Adipocyte (in vitro differentiated cells): ENCODE measurements at regions not wholly inside any gene's neighbourhood (a gene's known extent, or its start where the extent isn't known, plus 50 kb on each side); places are given as distances from the start of the nearest gene placed in this dataset.

Source experiments
- DNase-seq: peaks from one replicate; pipeline ENCODE4 v3.0.0-alpha.2; 2015; ENCODE audit warnings: low read depth
- H3K27me3 ChIP-seq: replicated peaks from 2 replicates; pipeline ENCODE4 v1.7.0; 2013; ENCODE audit warnings: mild to moderate bottlenecking, low read length, moderate library complexity; ENCODE audit not compliant: control insufficient read depth, insufficient read depth
- H3K36me3 ChIP-seq: 2 replicates; pipeline ENCODE4 v1.7.0; 2013; ENCODE audit warnings: low read length, mild to moderate bottlenecking, moderate library complexity; ENCODE audit not compliant: control insufficient read depth, insufficient read depth, severe bottlenecking
- H3K4me1 ChIP-seq: 2 replicates; pipeline ENCODE4 v1.7.0; 2013; ENCODE audit warnings: mild to moderate bottlenecking, low read length, moderate library complexity; ENCODE audit not compliant: control insufficient read depth, insufficient read depth
- H3K4me3 ChIP-seq: 2 replicates; pipeline ENCODE4 v1.7.0; 2013; ENCODE audit warnings: mild to moderate bottlenecking, low read length, moderate library complexity
- H3K9ac ChIP-seq: 2 replicates; pipeline ENCODE4 v1.7.0; 2013; ENCODE audit warnings: mild to moderate bottlenecking, low read length, moderate library complexity
- H3K9me3 ChIP-seq: 2 replicates; pipeline ENCODE4 v1.7.0; 2013; ENCODE audit warnings: mild to moderate bottlenecking, low read length, moderate library complexity; ENCODE audit not compliant: control insufficient read depth

GRCh38 chr6:125688138-125688537 lies 61.3 kb upstream of the HEY2 start:
- Histone ChIP-seq H3K4me3 (no peak overlapping the region), H3K9ac (no peak overlapping the region), H3K36me3 (no peaks in the 10 kb centered on the region), H3K4me1 (no peaks in the 10 kb centered on the region), H3K27me3 (no peaks in the 10 kb centered on the region), H3K9me3 (peaks cover 36% of the 10 kb centered on the region)
- no peak for DNase-seq

GRCh38 chr6:125693480-125693879 lies 56.0 kb upstream of the HEY2 start:
- no peak for DNase-seq
- Histone ChIP-seq H3K9me3 (peaks cover 15% of the 10 kb centered on the region), H3K36me3 (no peaks in the 10 kb centered on the region), H3K4me1 (no peaks in the 10 kb centered on the region), H3K9ac (no peak overlapping the region), H3K4me3 (no peak overlapping the region), H3K27me3 (peaks cover 3% of the 10 kb centered on the region)

DNA sequence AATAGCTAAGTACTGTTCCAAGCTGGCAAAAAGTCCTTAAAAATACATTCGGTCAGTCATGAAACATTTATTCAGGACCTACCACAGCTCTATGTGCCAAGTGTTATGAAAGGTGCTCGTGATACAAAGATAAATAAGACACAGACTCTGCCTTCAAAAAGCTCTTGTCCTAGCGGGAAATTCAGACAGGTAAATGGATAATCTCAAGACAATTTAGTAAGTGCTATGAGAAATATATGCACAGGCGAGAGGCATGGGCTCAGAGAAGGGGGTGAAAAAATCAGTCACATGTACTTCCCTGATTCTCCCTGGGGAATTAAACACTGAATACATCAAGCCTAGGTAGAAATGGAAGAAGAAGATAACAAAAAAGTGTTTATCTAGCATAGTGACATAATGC lies 49.8 kb upstream of the HEY2 start:
- H3K27me3 ChIP-seq: peaks cover 3% of the 10 kb centered on the region
- no peaks in the 10 kb centered on the region for H3K9me3 ChIP-seq
- no peak overlapping the region for H3K9ac ChIP-seq
- H3K36me3 ChIP-seq: no peaks in the 10 kb centered on the region
- DNase-seq: no peak
- H3K4me1 ChIP-seq: no peaks in the 10 kb centered on the region
- H3K4me3 ChIP-seq: no peak overlapping the region
